Activated T-cell treated with anti-CD3 and anti-CD28 coated beads, Interleukin-2, amount 50 U/mL, for 24 hours (primary cell): ENCODE measurements at regions not wholly inside any gene's neighbourhood (a gene's known extent, or its start where the extent isn't known, plus 50 kb on each side); places are given as distances from the start of the nearest gene placed in this dataset.

Experiments
- DNase-seq: peaks from one replicate; pipeline ENCODE4 v3.0.0-alpha.2; 2020
- H3K27ac Mint-ChIP-seq: 2 replicates; pipeline ENCODE4 v1.8.0; 2020; ENCODE audit warnings: mild to moderate bottlenecking, mixed read lengths
- H3K27me3 Mint-ChIP-seq: 2 replicates; pipeline ENCODE4 v1.8.0; 2020; ENCODE audit warnings: mixed read lengths
- H3K36me3 Mint-ChIP-seq: 2 replicates; pipeline ENCODE4 v1.8.0; 2020; ENCODE audit warnings: low read depth, mixed read lengths
- H3K4me1 Mint-ChIP-seq: 2 replicates; pipeline ENCODE4 v1.8.0; 2020; ENCODE audit warnings: low read depth, mixed read lengths
- H3K4me3 Mint-ChIP-seq: 2 replicates; pipeline ENCODE4 v1.8.0; 2020; ENCODE audit warnings: mild to moderate bottlenecking, moderate library complexity, mixed read lengths
- H3K9me3 Mint-ChIP-seq: 2 replicates; pipeline ENCODE4 v1.8.0; 2020; ENCODE audit warnings: mixed read lengths

DNA sequence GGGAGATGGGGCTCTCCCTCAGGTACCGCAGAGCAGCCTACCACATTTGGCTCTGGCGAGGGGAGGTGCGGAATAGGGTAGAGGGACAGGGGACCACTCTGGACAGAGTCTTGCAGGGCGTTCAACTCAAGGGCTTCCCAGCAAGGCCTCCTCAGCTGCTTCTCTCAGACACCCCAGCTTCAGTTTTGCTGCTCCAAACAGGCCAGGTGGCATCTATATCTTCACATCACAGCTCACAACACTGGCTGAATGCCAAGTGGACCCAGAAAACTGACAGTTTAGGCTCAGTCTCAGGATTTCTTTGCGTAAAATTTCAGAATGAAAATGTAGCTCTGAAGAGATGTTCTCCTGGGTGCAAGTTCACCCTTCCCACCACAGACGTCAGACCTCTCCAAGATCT lies 592.6 kb upstream of the ADAMTS16 start:
- Mint-ChIP-seq H3K4me3 (no peak overlapping the region), H3K9me3 (peaks cover 4% of the 10 kb centered on the region), H3K36me3 (no peaks in the 10 kb centered on the region), H3K27ac (no peak overlapping the region), H3K4me1 (no peaks in the 10 kb centered on the region), H3K27me3 (no peaks in the 10 kb centered on the region)
- no peak for DNase-seq

DNA sequence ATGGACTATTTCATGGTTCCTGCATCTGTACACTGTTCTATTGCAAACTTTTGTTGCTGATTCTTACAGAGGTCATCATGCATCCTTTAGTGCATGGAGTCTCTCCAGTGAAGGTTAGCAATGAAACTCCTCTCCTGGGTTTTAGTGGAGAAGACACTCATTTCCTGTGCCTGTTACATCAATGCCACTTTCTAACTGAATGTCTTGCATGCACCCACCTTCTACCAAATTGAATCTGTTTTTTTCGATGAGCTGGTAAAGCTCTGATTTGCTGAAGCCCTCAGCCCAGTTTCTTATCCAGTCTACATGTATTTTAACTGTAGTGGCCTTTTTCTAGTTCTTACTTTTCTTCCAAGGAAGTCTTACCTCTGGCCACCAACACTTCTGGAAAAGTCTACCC lies 591.8 kb upstream of the ADAMTS16 start:
- H3K27me3 Mint-ChIP-seq, result no peaks in the 10 kb centered on the region
- H3K36me3 Mint-ChIP-seq, result no peaks in the 10 kb centered on the region
- no peak overlapping the region for H3K27ac Mint-ChIP-seq
- no peak for DNase-seq
- H3K4me1 Mint-ChIP-seq, result no peaks in the 10 kb centered on the region
- H3K9me3 Mint-ChIP-seq, result peaks cover 4% of the 10 kb centered on the region
- no peak overlapping the region for H3K4me3 Mint-ChIP-seq

DNA sequence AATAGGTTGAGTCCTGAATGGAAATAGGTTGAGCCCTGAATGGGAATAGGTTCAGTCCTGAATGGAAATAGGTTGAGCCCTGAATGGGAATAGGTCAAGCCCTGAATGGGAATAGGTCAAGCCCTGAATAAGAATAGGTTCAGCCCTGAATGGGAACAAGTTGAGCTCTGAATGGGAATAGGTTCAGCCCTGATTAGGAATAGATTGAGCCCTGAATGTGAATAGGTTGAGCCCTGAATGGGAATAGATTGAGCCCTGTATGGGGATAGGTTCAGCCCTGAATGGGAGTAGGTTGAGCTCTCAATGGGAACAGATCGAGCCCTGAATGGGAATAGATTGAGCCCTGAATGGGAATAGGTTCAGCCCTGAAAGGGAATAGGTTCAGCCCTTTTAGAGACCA lies 590.8 kb upstream of the ADAMTS16 start:
- no peak overlapping the region for H3K4me3 Mint-ChIP-seq
- peaks cover 4% of the 10 kb centered on the region for H3K9me3 Mint-ChIP-seq
- no peak overlapping the region for H3K27ac Mint-ChIP-seq
- H3K36me3 Mint-ChIP-seq, result no peaks in the 10 kb centered on the region
- no peaks in the 10 kb centered on the region for H3K27me3 Mint-ChIP-seq
- H3K4me1 Mint-ChIP-seq, result no peaks in the 10 kb centered on the region
- no peak for DNase-seq

GRCh38 chr5:4551034-4551433 lies 589.1 kb upstream of the ADAMTS16 start:
- no peak for DNase-seq
- no peaks in the 10 kb centered on the region for H3K27me3 Mint-ChIP-seq

DNA sequence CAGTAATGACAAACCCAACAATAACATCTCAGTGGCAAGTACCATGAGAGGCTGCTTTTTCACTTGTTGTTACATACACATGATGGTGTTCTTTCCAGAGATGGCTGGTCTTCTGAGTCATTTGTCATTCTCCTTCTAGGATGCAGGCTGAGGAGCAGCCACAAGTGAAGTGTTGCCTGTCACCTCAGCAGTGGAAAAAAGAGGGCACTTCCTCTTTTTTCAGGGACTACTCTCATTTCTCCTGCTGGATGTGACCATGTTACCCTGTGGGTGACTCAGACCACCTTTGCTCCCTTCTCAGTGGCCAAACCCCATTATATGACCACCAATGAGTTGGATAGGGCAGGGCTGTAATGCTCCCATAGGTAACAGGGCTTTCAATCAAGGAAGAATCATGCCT lies 587.0 kb upstream of the ADAMTS16 start:
- Mint-ChIP-seq H3K27me3 (no peaks in the 10 kb centered on the region), H3K4me3 (no peak overlapping the region), H3K27ac (no peak overlapping the region), H3K4me1 (no peaks in the 10 kb centered on the region), H3K36me3 (no peaks in the 10 kb centered on the region), H3K9me3 (peaks cover 9% of the 10 kb centered on the region)
- DNase-seq, result no peak

More at GRCh38 chr5:4551034-4551433, 589.1 kb upstream of the ADAMTS16 start:
- Mint-ChIP-seq H3K9me3 (peaks cover 4% of the 10 kb centered on the region), H3K36me3 (no peaks in the 10 kb centered on the region), H3K4me3 (no peak overlapping the region), H3K27ac (no peak overlapping the region), H3K4me1 (no peaks in the 10 kb centered on the region)

- peaks cover 9% of the 10 kb centered on the region for H3K9me3 Mint-ChIP-seq
- H3K27ac Mint-ChIP-seq, result no peak overlapping the region
- no peaks in the 10 kb centered on the region for H3K4me1 Mint-ChIP-seq
- H3K27me3 Mint-ChIP-seq, result no peaks in the 10 kb centered on the region
- DNase-seq, result no peak
- H3K36me3 Mint-ChIP-seq, result no peaks in the 10 kb centered on the region
- H3K4me3 Mint-ChIP-seq, result no peak overlapping the region
These were observed 586.2 kb upstream of the ADAMTS16 start for GRCh38 chr5:4553978-4554377.

DNA sequence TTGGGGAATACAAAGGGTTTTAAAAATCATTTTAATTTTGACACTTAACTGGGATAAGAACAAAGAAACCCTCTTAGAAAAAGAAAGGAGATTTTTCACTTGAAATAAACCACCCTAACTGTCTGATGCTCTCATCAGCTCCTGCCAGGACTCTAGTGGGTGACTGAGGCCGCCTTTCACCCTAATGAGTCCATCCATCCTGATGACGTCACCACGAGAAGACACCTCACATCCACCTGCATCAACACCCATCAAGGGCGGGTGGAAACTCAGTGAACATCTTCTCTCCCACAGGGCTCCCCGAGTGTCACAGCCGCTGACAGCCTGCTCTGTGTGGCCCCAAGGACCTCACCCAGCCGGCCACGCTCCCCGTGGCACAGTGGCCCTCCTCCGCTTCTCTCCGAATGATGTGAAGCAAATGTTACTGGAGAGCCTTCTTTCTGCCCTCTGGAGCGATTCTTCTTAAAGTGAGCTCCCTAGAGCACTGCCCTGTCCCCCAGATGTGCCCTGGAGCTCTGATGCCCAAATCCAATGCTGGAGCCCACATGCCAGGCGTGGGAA lies 584.3 kb upstream of the ADAMTS16 start:
- H3K9me3 Mint-ChIP-seq, result peaks cover 10% of the 10 kb centered on the region
- H3K27me3 Mint-ChIP-seq, result no peaks in the 10 kb centered on the region
- DNase-seq, result no peak
- H3K4me3 Mint-ChIP-seq, result no peak overlapping the region
- no peaks in the 10 kb centered on the region for H3K36me3 Mint-ChIP-seq
- H3K27ac Mint-ChIP-seq, result no peak overlapping the region
- no peaks in the 10 kb centered on the region for H3K4me1 Mint-ChIP-seq

DNA sequence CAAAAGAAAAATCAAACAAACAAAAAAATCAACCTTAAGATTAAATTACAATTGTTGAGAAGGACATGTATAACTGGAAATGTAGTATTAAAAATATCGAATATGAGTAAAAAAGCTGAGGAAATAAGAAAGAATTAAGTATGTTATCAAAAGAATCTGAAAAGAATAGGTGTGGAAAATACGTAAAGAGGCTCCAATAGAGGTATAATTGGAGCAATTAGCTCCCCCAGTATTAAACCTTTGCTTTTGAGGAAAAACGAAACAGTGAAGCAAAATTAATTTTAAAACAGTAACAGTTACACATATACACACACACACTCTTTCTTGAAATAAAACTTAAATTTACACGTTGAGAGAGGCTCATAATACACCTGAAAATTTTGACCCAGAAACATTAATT lies 578.7 kb upstream of the ADAMTS16 start:
- H3K4me3 Mint-ChIP-seq, result no peak overlapping the region

DNA sequence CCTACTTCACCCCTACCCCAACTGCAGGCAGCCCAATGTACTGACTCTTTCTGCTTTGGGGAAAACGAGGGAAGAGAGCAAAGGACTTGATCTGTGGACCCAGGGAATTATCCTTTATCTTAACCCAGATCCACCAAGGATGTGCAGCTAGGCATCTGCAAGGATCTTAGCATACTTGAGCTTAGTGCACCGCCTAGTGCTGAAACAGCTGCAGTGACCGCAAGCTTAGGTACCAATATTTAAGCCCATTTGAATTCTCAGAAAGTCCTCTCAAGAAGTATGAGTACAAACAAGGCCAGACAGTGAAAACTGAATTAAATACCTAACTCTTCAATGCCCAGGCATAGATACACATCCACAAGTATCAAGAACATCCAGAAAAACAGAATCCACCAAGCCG lies 576.7 kb upstream of the ADAMTS16 start:
- no peak overlapping the region for H3K27ac Mint-ChIP-seq
- H3K27me3 Mint-ChIP-seq, result no peaks in the 10 kb centered on the region
- DNase-seq, result no peak
- H3K4me1 Mint-ChIP-seq, result no peaks in the 10 kb centered on the region
- no peaks in the 10 kb centered on the region for H3K36me3 Mint-ChIP-seq
- peaks cover 12% of the 10 kb centered on the region for H3K9me3 Mint-ChIP-seq
- H3K4me3 Mint-ChIP-seq, result no peak overlapping the region

More for the DNA sequence above, 578.7 kb upstream of the ADAMTS16 start:
- no peak for DNase-seq
- Mint-ChIP-seq H3K27ac (no peak overlapping the region), H3K4me1 (no peaks in the 10 kb centered on the region), H3K9me3 (peaks cover 15% of the 10 kb centered on the region), H3K36me3 (no peaks in the 10 kb centered on the region), H3K27me3 (no peaks in the 10 kb centered on the region)

- H3K4me3 Mint-ChIP-seq, result no peak overlapping the region
- H3K9me3 Mint-ChIP-seq, result peaks cover 9% of the 10 kb centered on the region
- no peaks in the 10 kb centered on the region for H3K27me3 Mint-ChIP-seq
These were observed 569.8 kb upstream of the ADAMTS16 start for GRCh38 chr5:4570047-4570995.

GRCh38 chr5:4571248-4571948 lies 568.7 kb upstream of the ADAMTS16 start:
- H3K4me1 Mint-ChIP-seq, result no peaks in the 10 kb centered on the region
- DNase-seq, result no peak
- peaks cover 9% of the 10 kb centered on the region for H3K9me3 Mint-ChIP-seq
- no peaks in the 10 kb centered on the region for H3K27me3 Mint-ChIP-seq
- H3K36me3 Mint-ChIP-seq, result no peaks in the 10 kb centered on the region
- H3K27ac Mint-ChIP-seq, result no peak overlapping the region
- no peak overlapping the region for H3K4me3 Mint-ChIP-seq

More at GRCh38 chr5:4570047-4570995, 569.8 kb upstream of the ADAMTS16 start:
- Mint-ChIP-seq H3K36me3 (no peaks in the 10 kb centered on the region), H3K4me1 (no peaks in the 10 kb centered on the region), H3K27ac (no peak overlapping the region)
- DNase-seq, result no peak

DNA sequence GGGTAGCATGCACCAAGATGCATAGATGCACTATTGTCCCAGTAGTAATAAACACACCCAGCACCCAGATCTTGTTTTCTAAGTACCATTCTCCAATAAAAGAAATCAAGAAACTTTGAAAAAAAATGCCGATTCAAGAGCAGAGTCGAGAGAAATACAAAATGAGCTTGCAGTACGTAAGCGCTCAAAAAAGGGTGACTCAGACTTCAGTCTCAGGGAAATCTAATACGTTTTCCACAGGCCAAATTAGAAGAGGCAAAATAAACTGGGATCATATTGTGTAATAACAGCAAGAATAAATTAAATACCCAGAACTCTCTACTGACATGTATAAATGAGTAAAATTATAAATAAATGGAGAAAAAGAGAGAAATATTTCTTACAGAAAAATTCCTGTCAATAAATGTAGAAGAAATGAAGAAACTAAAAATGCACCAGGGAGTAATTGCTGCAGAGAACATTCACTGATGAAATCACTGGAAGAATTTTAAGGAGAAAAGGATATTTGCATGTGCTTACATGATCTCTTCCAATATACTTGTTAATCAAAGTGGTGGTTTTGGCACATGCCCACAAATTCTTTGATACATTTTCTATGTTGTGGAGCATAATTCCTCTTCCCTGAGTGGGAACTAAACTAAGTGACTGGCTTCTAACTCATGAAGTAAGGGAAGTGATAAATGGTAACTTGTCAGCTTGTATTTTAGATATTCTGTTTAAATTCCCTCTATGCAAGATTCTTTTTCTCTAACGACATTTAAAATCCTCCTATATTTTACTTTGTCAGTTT lies 567.6 kb upstream of the ADAMTS16 start:
- Mint-ChIP-seq H3K9me3 (peaks cover 11% of the 10 kb centered on the region), H3K27ac (no peak overlapping the region), H3K4me1 (no peaks in the 10 kb centered on the region), H3K36me3 (no peaks in the 10 kb centered on the region), H3K27me3 (no peaks in the 10 kb centered on the region), H3K4me3 (no peak overlapping the region)
- DNase-seq, result no peak

- DNase-seq, result no peak
- H3K36me3 Mint-ChIP-seq, result no peaks in the 10 kb centered on the region
- H3K9me3 Mint-ChIP-seq, result peaks cover 17% of the 10 kb centered on the region
- H3K4me3 Mint-ChIP-seq, result no peak overlapping the region
- H3K27me3 Mint-ChIP-seq, result no peaks in the 10 kb centered on the region
- no peak overlapping the region for H3K27ac Mint-ChIP-seq
- H3K4me1 Mint-ChIP-seq, result no peaks in the 10 kb centered on the region
These were observed 564.5 kb upstream of the ADAMTS16 start for GRCh38 chr5:4575608-4576007.

DNA sequence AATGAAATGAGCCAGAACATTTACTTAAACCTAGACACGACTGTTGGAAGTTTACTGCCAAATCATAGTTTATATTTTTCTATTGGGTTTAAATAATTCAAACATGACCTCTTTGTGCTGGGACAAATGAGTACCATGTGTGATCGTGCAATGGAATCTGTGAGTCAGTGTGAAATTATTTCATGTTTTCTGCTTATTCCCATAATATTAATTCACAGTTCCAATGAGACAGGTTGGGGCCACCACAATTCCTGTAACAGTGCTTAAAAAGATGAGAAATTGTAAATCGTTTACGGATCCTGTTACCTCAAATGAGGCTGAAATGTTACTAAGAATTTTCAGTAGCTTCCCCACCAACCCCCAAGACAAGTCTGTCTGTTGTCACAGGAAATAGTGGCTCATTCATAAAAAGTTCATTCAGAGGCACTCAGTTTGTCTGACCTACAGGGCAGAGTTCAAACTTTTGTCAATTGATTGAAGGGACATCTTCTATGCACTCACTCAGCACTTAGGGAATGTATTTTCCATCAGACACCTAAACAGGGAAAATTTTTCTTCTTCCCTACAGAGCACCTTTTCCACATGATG lies 563.9 kb upstream of the ADAMTS16 start:
- Mint-ChIP-seq H3K4me3 (no peak overlapping the region), H3K36me3 (no peaks in the 10 kb centered on the region), H3K9me3 (peaks cover 23% of the 10 kb centered on the region), H3K4me1 (no peaks in the 10 kb centered on the region), H3K27ac (no peak overlapping the region), H3K27me3 (no peaks in the 10 kb centered on the region)
- DNase-seq, result no peak
